ENCODE measurements at regions not wholly inside any gene's neighbourhood (a gene's known extent, or its start where the extent isn't known, plus 50 kb on each side); places are given as distances from the start of the nearest gene placed in this dataset.
"Not testable (repeated sequence)": the region's sequence is repeated elsewhere in the genome, so short reads cannot be mapped to it uniquely, and the experiment has no call there.

DNA sequence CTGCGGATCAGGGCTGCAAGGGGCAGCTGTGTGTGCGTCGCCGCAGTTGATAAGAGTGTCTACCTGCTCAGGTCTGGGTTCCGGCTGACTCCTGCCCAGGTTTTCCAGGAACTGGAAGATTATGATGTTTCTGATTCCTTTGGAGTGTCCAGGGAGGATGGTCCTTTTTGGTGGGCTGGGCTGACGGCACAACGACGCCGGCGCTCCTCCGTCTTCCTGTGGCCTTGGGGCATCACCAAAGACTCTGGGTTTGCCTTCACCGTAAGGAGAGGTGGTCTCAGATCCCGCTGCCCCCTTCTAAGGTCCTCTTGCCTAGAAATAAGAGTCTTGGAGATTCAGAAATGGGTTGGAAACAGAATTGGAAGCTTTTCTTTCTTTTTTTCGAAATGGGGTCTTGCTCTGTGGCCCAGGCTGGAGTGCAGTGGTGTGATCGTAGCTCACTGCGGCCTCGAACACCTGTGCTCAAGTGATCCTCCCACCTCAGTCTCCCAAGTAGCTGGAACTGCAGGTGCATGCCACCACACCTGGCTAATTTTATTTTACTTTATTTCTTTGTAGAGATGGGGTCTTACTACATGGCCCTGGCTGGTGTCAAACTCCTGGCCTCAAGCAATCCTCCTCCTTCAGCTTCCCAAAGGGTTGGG lies 1245.5 kb upstream of the PHF14 start:
- not testable (repeated sequence) for TF ChIP-seq POLR2A (IDR thresholded peaks at IDR 0.05)
- TF ChIP-seq, protein P1, sequence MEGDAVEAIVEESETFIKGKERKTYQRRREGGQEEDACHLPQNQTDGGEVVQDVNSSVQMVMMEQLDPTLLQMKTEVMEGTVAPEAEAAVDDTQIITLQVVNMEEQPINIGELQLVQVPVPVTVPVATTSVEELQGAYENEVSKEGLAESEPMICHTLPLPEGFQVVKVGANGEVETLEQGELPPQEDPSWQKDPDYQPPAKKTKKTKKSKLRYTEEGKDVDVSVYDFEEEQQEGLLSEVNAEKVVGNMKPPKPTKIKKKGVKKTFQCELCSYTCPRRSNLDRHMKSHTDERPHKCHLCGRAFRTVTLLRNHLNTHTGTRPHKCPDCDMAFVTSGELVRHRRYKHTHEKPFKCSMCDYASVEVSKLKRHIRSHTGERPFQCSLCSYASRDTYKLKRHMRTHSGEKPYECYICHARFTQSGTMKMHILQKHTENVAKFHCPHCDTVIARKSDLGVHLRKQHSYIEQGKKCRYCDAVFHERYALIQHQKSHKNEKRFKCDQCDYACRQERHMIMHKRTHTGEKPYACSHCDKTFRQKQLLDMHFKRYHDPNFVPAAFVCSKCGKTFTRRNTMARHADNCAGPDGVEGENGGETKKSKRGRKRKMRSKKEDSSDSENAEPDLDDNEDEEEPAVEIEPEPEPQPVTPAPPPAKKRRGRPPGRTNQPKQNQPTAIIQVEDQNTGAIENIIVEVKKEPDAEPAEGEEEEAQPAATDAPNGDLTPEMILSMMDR (IDR thresholded peaks at IDR 0.05) = not testable (repeated sequence)
